A673 (cell line): ENCODE measurements at regions not wholly inside any gene's neighbourhood (a gene's known extent, or its start where the extent isn't known, plus 50 kb on each side); places are given as distances from the start of the nearest gene placed in this dataset.
A peak's percentile ranks its signal among the peaks of the same experiment; 100 is the strongest.

Experiments used
- BruUV-seq: library from RNA; stranded (reverse); fragments of 400-500 nt; replicated peaks from 2 replicates; lab custom pipeline; 2021; lab: Mats Ljungman, UMichigan
- CTCF ChIA-PET: fragments of 300-600 bp; sonication (Branson Sonifier 250); formaldehyde crosslinking; loops from one replicate; lab custom pipeline; 2022; ENCODE audit warnings: antibody characterized with exemption; lab: Charles Lee
- POLR2A ChIA-PET: fragments of 300-600 bp; sonication (Branson Sonifier 250); formaldehyde crosslinking; loops from one replicate; lab custom pipeline; 2022; ENCODE audit warnings: antibody characterized with exemption; ENCODE audit not compliant: low non-redundant PET; lab: Charles Lee
- DNase-seq: peaks from one replicate; pipeline ENCODE4 v3.0.0-alpha.2; 2015; ENCODE audit warnings: low spot score
- H3K27ac ChIP-seq: fragments of 200-600 bp; sonication (generic); 2 replicates; pipeline ENCODE4 v1.5.1; 2016; ENCODE audit warnings: mixed run types, low read depth, mild to moderate bottlenecking, mixed read lengths, antibody characterized with exemption, low read length; ENCODE audit not compliant: poor library complexity, severe bottlenecking
- H3K27me3 ChIP-seq: fragments of 200-600 bp; sonication (generic); replicated peaks from 2 replicates; pipeline ENCODE4 v1.6.1; 2017; ENCODE audit warnings: mixed run types, low read depth, mild to moderate bottlenecking, mixed read lengths, antibody characterized with exemption, low read length; ENCODE audit not compliant: insufficient read depth, poor library complexity
- H3K36me3 ChIP-seq: fragments of 200-600 bp; sonication (generic); 2 replicates; pipeline ENCODE4 v1.6.1; 2016; ENCODE audit warnings: mixed run types, mild to moderate bottlenecking, mixed read lengths, antibody characterized with exemption, low read length; ENCODE audit not compliant: insufficient read depth, poor library complexity, severe bottlenecking
- H3K4me1 ChIP-seq: fragments of 200-600 bp; sonication (generic); 2 replicates; pipeline ENCODE4 v1.6.1; 2017; ENCODE audit warnings: mixed run types, mild to moderate bottlenecking, mixed read lengths, antibody characterized with exemption, low read length; ENCODE audit not compliant: insufficient read depth, poor library complexity, severe bottlenecking
- H3K4me3 ChIP-seq: fragments of 200-600 bp; sonication (generic); 2 replicates; pipeline ENCODE4 v1.5.1; 2016; ENCODE audit warnings: low read depth, mixed run types, mild to moderate bottlenecking, mixed read lengths, low read length; ENCODE audit not compliant: poor library complexity, severe bottlenecking
- H3K9me3 ChIP-seq: fragments of 200-600 bp; sonication (generic); 2 replicates; pipeline ENCODE4 v1.6.1; 2016; ENCODE audit warnings: mixed run types, low read depth, mild to moderate bottlenecking, mixed read lengths, antibody characterized with exemption, low read length; ENCODE audit not compliant: poor library complexity, severe bottlenecking
- CTCF ChIP-seq: fragments of 300-800, 200-600 bp; sonication (generic); conservative IDR thresholded peaks from 2 replicates; pipeline ENCODE4 v1.5.1; 2017; ENCODE audit warnings: low read depth, mild to moderate bottlenecking, antibody characterized with exemption, low read length, moderate library complexity, mixed read lengths
- EZH2 ChIP-seq: fragments of 200-600 bp; sonication (generic); IDR thresholded peaks from 2 replicates; pipeline ENCODE4 v1.6.1; 2017; ENCODE audit warnings: borderline replicate concordance, low read depth, mild to moderate bottlenecking, mixed read lengths, antibody characterized with exemption, low read length; ENCODE audit not compliant: poor library complexity, severe bottlenecking
- intact Hi-C: fragments of 100-400 bp; cut with micrococcal nuclease; formaldehyde crosslinking; loops from one replicate; pipeline ENCODE4 v1.10.0; 2022; ENCODE audit not compliant: unreplicated experiment

DNA sequence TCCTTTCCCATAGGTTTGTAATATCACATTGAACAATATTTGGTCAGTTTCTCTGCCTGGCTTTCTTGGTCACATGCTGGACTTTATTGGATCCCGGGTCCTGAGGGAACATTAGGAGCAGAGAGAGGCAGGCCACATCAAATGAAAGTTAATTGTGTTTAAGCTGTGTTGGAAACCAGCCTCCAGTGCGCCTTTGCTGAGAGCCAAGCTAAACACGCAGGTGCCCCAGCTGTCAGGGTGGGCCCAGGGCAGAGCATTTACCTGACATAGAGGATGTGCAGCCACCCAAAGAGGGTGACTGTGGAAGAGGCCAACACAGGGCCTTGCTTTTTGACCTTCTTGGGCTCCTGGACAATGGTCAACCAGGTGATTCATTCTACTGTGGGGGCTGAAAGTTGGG, 149.3 kb downstream of the EBLN2 start:
- POLR2A ChIA-PET: no interaction called here
- H3K9me3 ChIP-seq: no peaks in the 10 kb centered on the region
- H3K36me3 ChIP-seq: no peaks in the 10 kb centered on the region
- H3K27me3 ChIP-seq: no peaks in the 10 kb centered on the region
- CTCF ChIA-PET: no interaction called here
- intact Hi-C loops: loop anchor here (10.0 kb wide), 1 partner anchor 106 kb away; no protein-coding TSS in a partner anchor
- DNase-seq: no peak
- peaks cover 32% of the 10 kb centered on the region for H3K4me1 ChIP-seq
- no TSS peak for BruUV-seq
- H3K4me3 ChIP-seq: no peak overlapping the region
- TF ChIP-seq CTCF (no peak), EZH2 (no peak)
- peak overlapping the region; percentile 34 for H3K27ac ChIP-seq

DNA sequence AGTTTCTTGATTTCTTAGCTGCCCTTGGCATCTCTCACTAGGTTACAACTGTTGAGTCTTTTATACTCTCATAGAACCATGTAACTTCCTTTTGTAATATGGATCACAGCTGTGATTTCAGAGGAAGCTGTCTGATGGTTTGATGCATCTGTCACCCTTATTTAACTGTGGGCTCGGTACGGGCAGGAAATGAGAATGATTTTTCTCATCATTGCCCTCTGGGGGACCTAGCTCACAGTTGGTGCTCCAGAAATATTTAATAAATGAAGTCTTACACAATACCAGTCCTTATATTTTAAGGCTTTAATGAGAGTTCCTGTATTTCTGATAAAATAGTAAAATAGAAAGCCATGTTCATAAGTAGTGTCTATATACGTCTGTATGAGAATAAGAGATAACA, 151.2 kb downstream of the EBLN2 start:
- DNase-seq: peak; percentile 78
- Histone ChIP-seq H3K27me3 (no peaks in the 10 kb centered on the region), H3K27ac (peak overlapping the region; percentile 67), H3K36me3 (no peaks in the 10 kb centered on the region), H3K4me1 (peaks cover 36% of the 10 kb centered on the region), H3K4me3 (no peak overlapping the region), H3K9me3 (no peaks in the 10 kb centered on the region)
- POLR2A ChIA-PET: interaction anchor here (0.6 kb wide), 1 partner anchor 392 kb away, joined by 3 read pairs; no protein-coding TSS in a partner anchor
- intact Hi-C loops: loop anchor here (10.0 kb wide), 1 partner anchor 108 kb away; no protein-coding TSS in a partner anchor
- TF ChIP-seq EZH2 (no peak), CTCF (no peak)
- CTCF ChIA-PET: interaction anchor here (0.6 to 0.8 kb wide), 2 partner anchors 21 to 1499 kb away, joined by 3 read pairs; no protein-coding TSS in a partner anchor
- BruUV-seq: no TSS peak

- BruUV-seq: no TSS peak
- DNase-seq: no peak
Measured at GRCh38 chr3:73213896-73214295, 152.4 kb downstream of the EBLN2 start.

More at GRCh38 chr3:73213896-73214295, 152.4 kb downstream of the EBLN2 start:
- ChIA-PET CTCF (no interaction called here), POLR2A (no interaction called here)
- Histone ChIP-seq H3K4me1 (peaks cover 36% of the 10 kb centered on the region), H3K36me3 (no peaks in the 10 kb centered on the region), H3K27ac (no peak overlapping the region), H3K9me3 (no peaks in the 10 kb centered on the region), H3K4me3 (no peak overlapping the region), H3K27me3 (no peaks in the 10 kb centered on the region)
- intact Hi-C loops: loop anchor here (10.0 kb wide), 1 partner anchor 109 kb away; no protein-coding TSS in a partner anchor
- no peak for TF ChIP-seq CTCF
- no peak for TF ChIP-seq EZH2
